ENCODE measurements at regions not wholly inside any gene's neighbourhood (a gene's known extent, or its start where the extent isn't known, plus 50 kb on each side); places are given as distances from the start of the nearest gene placed in this dataset.

DNA sequence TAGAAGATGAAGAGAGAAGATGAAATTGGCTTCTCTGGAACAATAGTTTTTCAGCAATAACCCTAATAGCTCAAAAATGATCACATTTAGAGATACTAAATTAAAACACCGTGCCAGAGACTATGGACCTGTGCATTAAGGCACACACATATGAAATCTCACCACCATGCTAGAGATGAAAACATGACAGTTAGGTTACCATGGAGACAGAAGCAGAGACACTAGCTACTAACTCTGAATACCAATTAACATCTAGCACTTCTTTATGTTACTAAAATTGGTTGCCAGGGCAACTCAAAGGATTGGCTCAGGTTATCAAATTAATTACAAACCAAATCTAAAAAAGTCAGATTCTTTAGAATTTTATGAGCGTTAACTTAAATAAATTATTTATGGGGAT, 337.7 kb downstream of the PLK2 start:
- Histone ChIP-seq H3K27me3 (ENCODE audit: control insufficient read depth, insufficient read depth, low read length) (no peaks in the 10 kb centered on the region), H3K4me3 (ENCODE audit: low read depth, low read length) (no peak overlapping the region), H3K36me3 (ENCODE audit: control insufficient read depth, insufficient read depth, low read length) (no peaks in the 10 kb centered on the region)
- DNase-seq (ENCODE audit: low read depth), result no peak
- TF ChIP-seq, protein P1, sequence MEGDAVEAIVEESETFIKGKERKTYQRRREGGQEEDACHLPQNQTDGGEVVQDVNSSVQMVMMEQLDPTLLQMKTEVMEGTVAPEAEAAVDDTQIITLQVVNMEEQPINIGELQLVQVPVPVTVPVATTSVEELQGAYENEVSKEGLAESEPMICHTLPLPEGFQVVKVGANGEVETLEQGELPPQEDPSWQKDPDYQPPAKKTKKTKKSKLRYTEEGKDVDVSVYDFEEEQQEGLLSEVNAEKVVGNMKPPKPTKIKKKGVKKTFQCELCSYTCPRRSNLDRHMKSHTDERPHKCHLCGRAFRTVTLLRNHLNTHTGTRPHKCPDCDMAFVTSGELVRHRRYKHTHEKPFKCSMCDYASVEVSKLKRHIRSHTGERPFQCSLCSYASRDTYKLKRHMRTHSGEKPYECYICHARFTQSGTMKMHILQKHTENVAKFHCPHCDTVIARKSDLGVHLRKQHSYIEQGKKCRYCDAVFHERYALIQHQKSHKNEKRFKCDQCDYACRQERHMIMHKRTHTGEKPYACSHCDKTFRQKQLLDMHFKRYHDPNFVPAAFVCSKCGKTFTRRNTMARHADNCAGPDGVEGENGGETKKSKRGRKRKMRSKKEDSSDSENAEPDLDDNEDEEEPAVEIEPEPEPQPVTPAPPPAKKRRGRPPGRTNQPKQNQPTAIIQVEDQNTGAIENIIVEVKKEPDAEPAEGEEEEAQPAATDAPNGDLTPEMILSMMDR (IDR thresholded peaks at IDR 0.05; ENCODE audit: insufficient read depth, low read length, poor library complexity, severe bottlenecking), result no peak

DNA sequence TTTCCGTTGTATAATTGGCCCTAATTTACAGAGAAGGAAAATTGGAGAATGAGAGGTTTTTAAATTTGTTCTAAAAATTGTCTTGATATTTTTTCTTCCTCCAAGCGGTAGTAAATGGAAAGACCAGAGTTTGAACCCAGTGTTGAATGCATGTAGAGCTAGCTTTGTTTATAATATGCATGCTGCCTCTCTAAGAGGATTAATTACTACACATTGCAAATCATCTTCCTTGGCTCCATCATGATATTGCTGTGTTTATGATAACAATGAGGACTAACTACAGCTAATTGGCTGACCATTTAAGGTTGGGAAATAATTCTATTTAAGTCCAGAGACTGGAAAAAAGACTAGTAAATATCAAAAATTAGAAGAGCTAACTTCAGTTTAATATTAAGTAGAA, 338.5 kb downstream of the PLK2 start:
- TF ChIP-seq, protein P1 (IDR thresholded peaks at IDR 0.05; ENCODE audit: insufficient read depth, low read length, poor library complexity, severe bottlenecking), result no peak
- no peaks in the 10 kb centered on the region for H3K36me3 ChIP-seq (ENCODE audit: control insufficient read depth, insufficient read depth, low read length)
- H3K4me3 ChIP-seq (ENCODE audit: low read depth, low read length), result no peak overlapping the region
- no peak for DNase-seq (ENCODE audit: low read depth)
- no peaks in the 10 kb centered on the region for H3K27me3 ChIP-seq (ENCODE audit: control insufficient read depth, insufficient read depth, low read length)

DNA sequence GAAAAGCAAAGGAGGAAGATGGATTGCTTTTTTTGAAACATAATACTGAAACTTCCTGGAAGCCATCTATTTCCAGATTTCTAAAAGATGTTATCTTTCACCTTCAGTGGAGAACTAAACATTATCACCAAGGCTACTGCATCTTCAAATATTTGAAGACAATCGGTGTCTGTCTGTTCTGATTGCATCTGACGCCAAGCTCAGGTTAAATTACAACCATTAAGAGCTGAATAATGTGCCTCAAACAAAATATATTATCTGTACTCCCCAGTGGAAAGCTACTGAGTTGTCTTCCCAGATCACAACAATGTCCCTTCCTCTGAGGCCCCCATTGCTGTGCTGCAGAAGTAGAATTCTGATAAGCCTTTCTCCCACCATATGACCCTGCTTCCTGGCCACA, 342.3 kb downstream of the PLK2 start:
- Histone ChIP-seq H3K27me3 (ENCODE audit: control insufficient read depth, insufficient read depth, low read length) (no peaks in the 10 kb centered on the region), H3K4me3 (ENCODE audit: low read depth, low read length) (no peak overlapping the region), H3K36me3 (ENCODE audit: control insufficient read depth, insufficient read depth, low read length) (no peaks in the 10 kb centered on the region)
- DNase-seq (ENCODE audit: low read depth), result no peak
- TF ChIP-seq, protein P1 (IDR thresholded peaks at IDR 0.05; ENCODE audit: insufficient read depth, low read length, poor library complexity, severe bottlenecking), result no peak

DNA sequence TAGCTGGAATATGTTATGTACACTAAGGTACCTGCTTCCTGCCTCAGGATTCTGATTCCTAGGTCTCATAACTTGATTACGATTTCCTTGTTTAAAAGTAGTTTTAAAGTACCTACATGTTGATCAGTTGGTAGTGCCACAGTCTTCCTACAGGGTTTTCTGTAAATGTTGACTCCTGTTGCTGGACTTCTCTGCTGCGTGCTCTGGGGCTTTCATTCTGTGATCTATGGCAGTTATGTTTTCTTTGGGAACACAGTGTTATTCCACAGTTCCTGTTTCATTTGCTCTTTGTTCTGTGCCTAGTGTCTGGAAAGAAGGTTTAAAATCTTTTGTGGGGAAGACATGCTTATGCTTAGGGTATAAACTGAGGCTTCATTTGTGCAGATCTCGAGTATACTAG, 343.5 kb downstream of the PLK2 start:
- no peak overlapping the region for H3K4me3 ChIP-seq (ENCODE audit: low read depth, low read length)
- no peak for DNase-seq (ENCODE audit: low read depth)

DNA sequence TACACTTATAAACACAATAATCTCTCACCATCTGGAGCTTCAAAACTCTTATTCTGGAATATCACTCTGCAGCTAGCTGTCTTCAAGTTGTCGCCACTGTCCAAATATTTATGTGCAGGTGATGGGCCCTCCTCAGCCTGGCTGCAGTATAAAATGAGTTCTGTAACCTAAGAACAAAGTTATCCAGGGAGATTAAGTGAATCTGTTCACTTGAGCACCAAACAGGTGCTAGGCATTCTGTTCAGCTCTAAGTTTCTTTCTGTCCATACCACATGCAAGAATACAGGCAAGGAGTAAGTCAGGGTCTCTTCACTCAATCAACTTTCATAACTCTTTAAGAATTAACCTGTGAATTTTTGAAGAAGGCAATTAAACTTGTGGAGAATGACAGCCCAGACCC, 344.1 kb downstream of the PLK2 start:
- no peak overlapping the region for H3K4me3 ChIP-seq (ENCODE audit: low read depth, low read length)
- H3K27me3 ChIP-seq (ENCODE audit: control insufficient read depth, insufficient read depth, low read length), result no peaks in the 10 kb centered on the region
- no peak for DNase-seq (ENCODE audit: low read depth)
- TF ChIP-seq, protein P1 (IDR thresholded peaks at IDR 0.05; ENCODE audit: insufficient read depth, low read length, poor library complexity, severe bottlenecking), result no peak
- H3K36me3 ChIP-seq (ENCODE audit: control insufficient read depth, insufficient read depth, low read length), result no peaks in the 10 kb centered on the region

More for the DNA sequence above, 343.5 kb downstream of the PLK2 start:
- no peaks in the 10 kb centered on the region for H3K36me3 ChIP-seq (ENCODE audit: control insufficient read depth, insufficient read depth, low read length)
- TF ChIP-seq, protein P1 (IDR thresholded peaks at IDR 0.05; ENCODE audit: insufficient read depth, low read length, poor library complexity, severe bottlenecking), result no peak
- no peaks in the 10 kb centered on the region for H3K27me3 ChIP-seq (ENCODE audit: control insufficient read depth, insufficient read depth, low read length)

DNA sequence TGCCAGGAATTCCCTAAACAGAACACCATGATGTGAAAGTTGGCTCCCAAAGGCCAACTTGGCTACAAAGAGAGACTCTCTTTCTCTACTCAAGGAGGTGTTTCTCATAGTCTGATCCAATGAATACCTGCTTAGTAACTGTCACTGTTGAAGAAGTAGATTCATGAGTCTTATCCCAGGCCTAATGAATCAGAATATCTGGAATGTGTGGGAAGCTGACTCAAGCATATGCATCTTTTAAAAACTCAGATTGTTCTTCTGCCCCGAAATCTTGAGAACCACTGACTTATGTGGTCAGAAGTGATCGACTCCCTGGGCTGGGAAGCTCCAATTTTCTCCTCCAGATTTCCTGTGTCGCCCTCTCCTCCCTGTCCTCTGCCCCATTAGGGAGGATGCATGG, 345.6 kb downstream of the PLK2 start:
- no peak overlapping the region for H3K4me3 ChIP-seq (ENCODE audit: low read depth, low read length)
- TF ChIP-seq, protein P1 (IDR thresholded peaks at IDR 0.05; ENCODE audit: insufficient read depth, low read length, poor library complexity, severe bottlenecking), result no peak
- peak; percentile 48 for DNase-seq (ENCODE audit: low read depth)
- no peaks in the 10 kb centered on the region for H3K36me3 ChIP-seq (ENCODE audit: control insufficient read depth, insufficient read depth, low read length)
- H3K27me3 ChIP-seq (ENCODE audit: control insufficient read depth, insufficient read depth, low read length), result no peaks in the 10 kb centered on the region
